ENCODE measurements at regions not wholly inside any gene's neighbourhood (a gene's known extent, or its start where the extent isn't known, plus 50 kb on each side); places are given as distances from the start of the nearest gene placed in this dataset.

DNA sequence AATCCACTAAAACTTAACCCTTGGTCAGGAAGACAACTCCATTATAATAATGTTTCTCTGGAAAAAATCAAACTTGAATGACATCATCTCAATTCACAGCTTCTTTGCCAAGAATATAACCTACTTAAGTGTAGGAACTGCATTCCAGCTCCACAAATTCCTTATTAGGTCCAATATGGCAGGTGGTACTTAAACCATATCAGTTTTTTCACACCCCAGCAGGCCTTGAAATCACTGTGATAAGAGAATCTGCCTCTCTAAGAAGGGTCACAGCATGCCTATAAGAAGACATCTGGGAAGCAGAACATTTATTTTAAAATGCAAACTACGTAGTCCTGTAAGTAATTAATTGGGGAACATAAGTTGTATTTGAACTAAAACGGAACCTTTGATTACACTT, 687.8 kb downstream of the DIAPH3 start:
- TF ChIP-seq POLR2A (IDR thresholded peaks at IDR 0.05) = no peak
- TF ChIP-seq, protein P1, sequence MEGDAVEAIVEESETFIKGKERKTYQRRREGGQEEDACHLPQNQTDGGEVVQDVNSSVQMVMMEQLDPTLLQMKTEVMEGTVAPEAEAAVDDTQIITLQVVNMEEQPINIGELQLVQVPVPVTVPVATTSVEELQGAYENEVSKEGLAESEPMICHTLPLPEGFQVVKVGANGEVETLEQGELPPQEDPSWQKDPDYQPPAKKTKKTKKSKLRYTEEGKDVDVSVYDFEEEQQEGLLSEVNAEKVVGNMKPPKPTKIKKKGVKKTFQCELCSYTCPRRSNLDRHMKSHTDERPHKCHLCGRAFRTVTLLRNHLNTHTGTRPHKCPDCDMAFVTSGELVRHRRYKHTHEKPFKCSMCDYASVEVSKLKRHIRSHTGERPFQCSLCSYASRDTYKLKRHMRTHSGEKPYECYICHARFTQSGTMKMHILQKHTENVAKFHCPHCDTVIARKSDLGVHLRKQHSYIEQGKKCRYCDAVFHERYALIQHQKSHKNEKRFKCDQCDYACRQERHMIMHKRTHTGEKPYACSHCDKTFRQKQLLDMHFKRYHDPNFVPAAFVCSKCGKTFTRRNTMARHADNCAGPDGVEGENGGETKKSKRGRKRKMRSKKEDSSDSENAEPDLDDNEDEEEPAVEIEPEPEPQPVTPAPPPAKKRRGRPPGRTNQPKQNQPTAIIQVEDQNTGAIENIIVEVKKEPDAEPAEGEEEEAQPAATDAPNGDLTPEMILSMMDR (IDR thresholded peaks at IDR 0.05) = no peak

All from Peyer's patch (tissue), 4 donors.